Neutrophil (primary cell): ENCODE measurements at regions not wholly inside any gene's neighbourhood (a gene's known extent, or its start where the extent isn't known, plus 50 kb on each side); places are given as distances from the start of the nearest gene placed in this dataset.

Source experiments
- H3K27ac ChIP-seq: fragments of 200-600 bp; sonication (generic); 2 replicates; pipeline ENCODE4 v1.5.1; 2016; ENCODE audit warnings: mild to moderate bottlenecking, moderate library complexity
- H3K27me3 ChIP-seq: fragments of 200-600 bp; sonication (generic); 2 replicates; pipeline ENCODE4 v1.6.0; 2016; ENCODE audit warnings: mild to moderate bottlenecking
- H3K36me3 ChIP-seq: fragments of 200-600 bp; sonication (generic); 2 replicates; pipeline ENCODE4 v1.5.1; 2017
- H3K4me1 ChIP-seq, 2 experiments: fragments of 200-600 bp in 1 of 2; sonication (generic) in 1 of 2; 1 replicate in 1 of 2; 2 replicates in 1 of 2; pipeline versions ENCODE4 v1.5.1 to v1.6.1; 2013 to 2016; ENCODE audit warnings: low read depth in 1 of 2, low read length in 1 of 2, mild to moderate bottlenecking in 1 of 2, moderate library complexity in 1 of 2; ENCODE audit not compliant: control insufficient read depth in 1 of 2, insufficient read depth in 1 of 2
- H3K4me3 ChIP-seq, 2 experiments: fragments of 200-600 bp in 1 of 2; sonication (generic) in 1 of 2; 1 replicate in 1 of 2; 2 replicates in 1 of 2; pipeline ENCODE4 v1.5.1; 2013 to 2016; ENCODE audit warnings: low read depth in 1 of 2, low read length in 1 of 2, mild to moderate bottlenecking in 1 of 2, moderate library complexity in 1 of 2
- H3K9me3 ChIP-seq: fragments of 200-600 bp; sonication (generic); 2 replicates; pipeline ENCODE4 v1.5.1; 2016
- CTCF ChIP-seq: fragments of 200-600 bp; sonication (generic); IDR thresholded peaks from 2 replicates; pipeline ENCODE4 v1.5.1; 2016; ENCODE audit warnings: antibody characterized with exemption

- H3K27me3 ChIP-seq, result no peaks in the 10 kb centered on the region
- TF ChIP-seq CTCF, result no peak
- H3K4me1 ChIP-seq, result no peaks in the 10 kb centered on the region
- H3K27ac ChIP-seq, result no peak overlapping the region
- no peaks in the 10 kb centered on the region for H3K9me3 ChIP-seq
- no peak overlapping the region for H3K4me3 ChIP-seq
- H3K36me3 ChIP-seq, result no peaks in the 10 kb centered on the region
These were observed 412.9 kb upstream of the SPRY2 start for GRCh38 chr13:80753866-80754265.

DNA sequence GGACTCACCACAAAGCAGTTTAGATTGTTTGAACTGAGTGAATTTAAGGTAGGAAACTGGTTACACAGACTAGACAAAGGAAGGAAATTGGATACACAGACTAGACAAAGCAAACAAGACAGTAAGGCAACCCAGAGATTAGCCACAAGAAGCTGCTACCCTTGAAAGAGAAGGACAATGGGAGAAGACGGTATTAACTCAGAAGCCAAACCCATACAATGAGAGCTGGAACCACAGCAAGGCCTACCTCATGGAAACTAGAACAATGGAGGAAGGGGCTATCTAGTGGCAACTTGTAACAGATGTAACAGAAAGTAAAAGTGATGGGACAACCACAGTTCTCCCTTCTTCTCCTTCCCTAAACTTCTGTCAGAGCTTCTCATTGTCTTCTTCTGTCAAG, 410.9 kb upstream of the SPRY2 start:
- Histone ChIP-seq H3K36me3 (no peaks in the 10 kb centered on the region), H3K4me1 (no peaks in the 10 kb centered on the region), H3K4me3 (no peak overlapping the region), H3K9me3 (no peaks in the 10 kb centered on the region), H3K27ac (no peak overlapping the region), H3K27me3 (no peaks in the 10 kb centered on the region)
- no peak for TF ChIP-seq CTCF

DNA sequence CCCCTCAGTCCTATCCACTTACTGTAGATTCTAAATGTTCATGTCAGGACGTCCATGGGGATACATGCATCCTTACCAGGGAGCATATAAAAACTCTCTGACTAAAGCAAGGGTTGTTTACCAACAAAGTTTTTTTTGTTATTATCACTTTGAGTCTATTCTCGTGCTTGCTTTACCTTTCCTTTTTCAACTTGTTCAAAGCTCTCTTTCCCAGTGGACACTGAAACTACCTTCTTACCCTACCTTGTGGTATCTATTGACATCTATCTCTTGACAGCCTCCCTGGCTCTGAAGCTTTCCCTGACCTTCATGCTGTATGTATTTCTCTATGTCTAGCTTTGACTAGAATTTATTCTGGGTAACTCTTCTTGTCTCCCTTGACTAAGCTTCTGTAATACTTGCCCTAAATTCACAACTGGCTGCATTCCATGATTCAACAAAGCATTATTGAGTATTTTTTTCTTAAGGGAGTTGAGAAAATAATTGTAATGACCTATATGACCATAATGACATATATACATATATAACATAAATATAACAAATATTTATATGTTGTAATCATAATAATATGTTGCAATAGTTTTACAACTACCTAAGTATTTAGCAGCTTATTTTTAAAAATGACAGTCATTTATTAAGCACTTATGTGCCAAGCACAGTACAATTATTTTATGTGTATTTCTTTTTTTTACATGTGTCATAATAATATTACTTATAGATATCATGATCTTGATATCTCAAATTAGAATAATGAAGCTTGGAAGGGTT, 403.4 kb upstream of the SPRY2 start:
- Histone ChIP-seq H3K36me3 (no peaks in the 10 kb centered on the region), H3K27me3 (no peaks in the 10 kb centered on the region), H3K4me3 (no peak overlapping the region), H3K9me3 (no peaks in the 10 kb centered on the region), H3K4me1 (no peaks in the 10 kb centered on the region), H3K27ac (no peak overlapping the region)
- no peak for TF ChIP-seq CTCF

GRCh38 chr13:80742033-80742432, 401.1 kb upstream of the SPRY2 start:
- Histone ChIP-seq H3K4me3 (no peak overlapping the region), H3K27me3 (no peaks in the 10 kb centered on the region), H3K9me3 (no peaks in the 10 kb centered on the region), H3K36me3 (no peaks in the 10 kb centered on the region), H3K27ac (no peak overlapping the region), H3K4me1 (no peaks in the 10 kb centered on the region)
- no peak for TF ChIP-seq CTCF

DNA sequence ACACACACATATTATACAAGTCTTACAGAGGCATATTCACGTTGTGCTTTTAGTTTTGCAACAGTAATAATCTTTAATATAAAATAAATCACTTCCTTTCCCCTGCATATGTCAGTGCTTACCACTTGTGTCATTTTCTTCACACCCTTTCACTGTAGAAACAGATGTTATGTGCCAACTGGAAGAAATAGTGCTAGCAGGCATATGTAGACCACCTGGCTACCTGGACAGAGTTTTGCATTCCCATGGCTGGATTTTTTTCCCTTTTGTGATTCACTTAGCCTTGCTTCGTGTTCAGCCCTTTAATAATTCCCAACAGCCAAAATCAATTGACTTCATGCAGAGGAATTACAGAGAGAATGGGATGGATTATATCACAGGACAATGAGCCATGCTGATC, 399.1 kb upstream of the SPRY2 start:
- Histone ChIP-seq H3K27me3 (no peaks in the 10 kb centered on the region), H3K36me3 (no peaks in the 10 kb centered on the region), H3K4me3 (no peak overlapping the region), H3K27ac (no peak overlapping the region), H3K4me1 (no peaks in the 10 kb centered on the region), H3K9me3 (no peaks in the 10 kb centered on the region)
- TF ChIP-seq CTCF, result no peak
